Sigmoid colon (tissue), 4 donors: ENCODE measurements at regions not wholly inside any gene's neighbourhood (a gene's known extent, or its start where the extent isn't known, plus 50 kb on each side); places are given as distances from the start of the nearest gene placed in this dataset.

Experiments
- CTCF ChIP-seq, 4 experiments: fragments of 450-650 bp in 3 of 4; fragments of 200-600 bp in 1 of 4; IDR thresholded peaks; one replicate each; pipeline ENCODE4 v1.5.1; 2016 to 2019; ENCODE audit warnings: antibody characterized with exemption in 4 of 4, mild to moderate bottlenecking in 3 of 4, moderate library complexity in 2 of 4
- POLR2A ChIP-seq, 2 donors: fragments of 450-650 bp; IDR thresholded peaks; one replicate each; pipeline ENCODE4 v1.6.1; 2016; ENCODE audit warnings: antibody characterized with exemption in 2 of 2, mild to moderate bottlenecking in 2 of 2, moderate library complexity in 2 of 2
- POLR2AphosphoS5 ChIP-seq, 4 donors: sonication (generic); formaldehyde crosslinking; IDR thresholded peaks; one replicate each; pipeline ENCODE4 v1.6.1; 2017; ENCODE audit warnings: antibody characterized with exemption in 4 of 4

GRCh38 chr9:115957585-115957984, 196.0 kb upstream of the PAPPA start:
- no peak for TF ChIP-seq CTCF (IDR thresholded peaks at IDR 0.05)
- no peak for TF ChIP-seq POLR2AphosphoS5 (IDR thresholded peaks at IDR 0.05)
- TF ChIP-seq POLR2A (IDR thresholded peaks at IDR 0.05), result no peak
